WERI-Rb-1 (cell line): ENCODE measurements at regions not wholly inside any gene's neighbourhood (a gene's known extent, or its start where the extent isn't known, plus 50 kb on each side); places are given as distances from the start of the nearest gene placed in this dataset.

ENCODE experiments used
- DNase-seq: peaks from one replicate; pipeline ENCODE4 v3.0.0-alpha.2; 2020
- H3K27ac ChIP-seq: fragments of 250-450 bp; sonication (Bioruptor Pico); 2 replicates; pipeline ENCODE4 v1.5.1; 2020; ENCODE audit warnings: mild to moderate bottlenecking, moderate library complexity
- H3K27me3 ChIP-seq: fragments of 250-450 bp; sonication (Bioruptor Pico); 2 replicates; pipeline ENCODE4 v1.5.1; 2021; ENCODE audit warnings: mild to moderate bottlenecking, low read depth, moderate library complexity; ENCODE audit not compliant: insufficient read depth, severe bottlenecking
- H3K36me3 ChIP-seq: fragments of 250-450 bp; sonication (Bioruptor Pico); 2 replicates; pipeline ENCODE4 v1.5.1; 2020; ENCODE audit warnings: mild to moderate bottlenecking, moderate library complexity
- H3K4me3 ChIP-seq: 2 replicates; pipeline ENCODE4 v1.5.1; 2011; ENCODE audit warnings: low read depth, mild to moderate bottlenecking, control low read depth, low read length
- H3K9me3 ChIP-seq: fragments of 250-450 bp; sonication (Bioruptor Pico); 2 replicates; pipeline ENCODE4 v1.5.1; 2021; ENCODE audit warnings: mild to moderate bottlenecking, moderate library complexity; ENCODE audit not compliant: severe bottlenecking
- TF ChIP-seq, protein P1 (sequence below): IDR thresholded peaks from 2 replicates; pipeline ENCODE4 v1.5.1; 2011; ENCODE audit warnings: low read depth, mild to moderate bottlenecking, control low read depth, inconsistent platforms, low read length

GRCh38 chr9:3687145-3687544, 161.3 kb upstream of the RFX3 start:
- TF ChIP-seq, protein P1, sequence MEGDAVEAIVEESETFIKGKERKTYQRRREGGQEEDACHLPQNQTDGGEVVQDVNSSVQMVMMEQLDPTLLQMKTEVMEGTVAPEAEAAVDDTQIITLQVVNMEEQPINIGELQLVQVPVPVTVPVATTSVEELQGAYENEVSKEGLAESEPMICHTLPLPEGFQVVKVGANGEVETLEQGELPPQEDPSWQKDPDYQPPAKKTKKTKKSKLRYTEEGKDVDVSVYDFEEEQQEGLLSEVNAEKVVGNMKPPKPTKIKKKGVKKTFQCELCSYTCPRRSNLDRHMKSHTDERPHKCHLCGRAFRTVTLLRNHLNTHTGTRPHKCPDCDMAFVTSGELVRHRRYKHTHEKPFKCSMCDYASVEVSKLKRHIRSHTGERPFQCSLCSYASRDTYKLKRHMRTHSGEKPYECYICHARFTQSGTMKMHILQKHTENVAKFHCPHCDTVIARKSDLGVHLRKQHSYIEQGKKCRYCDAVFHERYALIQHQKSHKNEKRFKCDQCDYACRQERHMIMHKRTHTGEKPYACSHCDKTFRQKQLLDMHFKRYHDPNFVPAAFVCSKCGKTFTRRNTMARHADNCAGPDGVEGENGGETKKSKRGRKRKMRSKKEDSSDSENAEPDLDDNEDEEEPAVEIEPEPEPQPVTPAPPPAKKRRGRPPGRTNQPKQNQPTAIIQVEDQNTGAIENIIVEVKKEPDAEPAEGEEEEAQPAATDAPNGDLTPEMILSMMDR = no peak
- Histone ChIP-seq H3K27me3 (peaks cover 5% of the 10 kb centered on the region), H3K36me3 (no peaks in the 10 kb centered on the region), H3K4me3 (no peak overlapping the region), H3K27ac (no peak overlapping the region), H3K9me3 (no peaks in the 10 kb centered on the region)
- DNase-seq = no peak

DNA sequence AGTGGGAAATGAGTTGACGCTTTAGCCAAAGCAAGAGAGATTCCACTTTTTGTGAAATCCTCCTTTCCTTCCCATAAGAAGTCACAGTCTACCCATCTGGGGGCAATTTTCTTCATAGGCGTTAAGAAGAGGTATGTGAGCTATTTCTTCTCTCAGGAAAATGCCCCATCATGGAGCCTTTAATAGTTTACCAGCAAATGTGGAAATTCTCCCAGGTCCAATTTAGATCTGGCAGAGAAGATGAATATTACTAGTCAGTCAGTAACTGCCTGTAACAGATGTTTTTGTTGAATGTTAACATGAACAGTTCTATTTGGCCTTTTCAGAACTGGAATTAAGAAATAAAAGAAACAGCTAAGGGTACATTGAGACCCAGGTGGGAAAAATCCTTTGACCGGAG, 156.4 kb upstream of the RFX3 start:
- Histone ChIP-seq H3K36me3 (no peaks in the 10 kb centered on the region), H3K27me3 (peaks cover 5% of the 10 kb centered on the region), H3K9me3 (no peaks in the 10 kb centered on the region), H3K27ac (no peak overlapping the region), H3K4me3 (no peak overlapping the region)
- TF ChIP-seq, protein P1 = no peak
- DNase-seq = no peak

GRCh38 chr9:3677541-3677940, 151.7 kb upstream of the RFX3 start:
- H3K27me3 ChIP-seq = peaks cover 4% of the 10 kb centered on the region
- H3K27ac ChIP-seq = no peak overlapping the region
- TF ChIP-seq, protein P1 = no peak
- no peak overlapping the region for H3K4me3 ChIP-seq
- H3K9me3 ChIP-seq = no peaks in the 10 kb centered on the region
- H3K36me3 ChIP-seq = no peaks in the 10 kb centered on the region
- DNase-seq = no peak

DNA sequence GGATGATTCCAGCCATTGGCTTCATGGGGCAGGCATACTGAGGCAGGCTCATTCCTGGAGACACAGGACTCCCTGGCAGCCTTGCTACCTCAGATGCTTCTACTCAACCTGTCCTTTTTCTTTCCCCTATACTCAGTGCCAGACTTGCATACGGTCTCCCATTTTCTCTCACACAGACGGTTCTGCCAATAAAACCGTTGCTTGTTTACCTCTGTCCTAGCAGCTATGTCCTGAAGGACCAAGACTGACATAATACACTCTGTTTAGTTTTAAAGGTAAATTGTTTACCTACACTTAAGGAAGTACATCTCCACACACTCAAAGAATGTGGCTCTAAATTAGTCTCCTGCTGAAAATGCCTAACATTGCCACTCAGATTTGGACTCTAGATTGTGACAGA, 151.0 kb upstream of the RFX3 start:
- Histone ChIP-seq H3K36me3 (no peaks in the 10 kb centered on the region), H3K27ac (no peak overlapping the region), H3K9me3 (no peaks in the 10 kb centered on the region), H3K4me3 (no peak overlapping the region), H3K27me3 (no peaks in the 10 kb centered on the region)
- TF ChIP-seq, protein P1 = no peak
- no peak for DNase-seq

GRCh38 chr9:3675946-3676345, 150.1 kb upstream of the RFX3 start:
- Histone ChIP-seq H3K36me3 (no peaks in the 10 kb centered on the region), H3K27me3 (no peaks in the 10 kb centered on the region), H3K9me3 (no peaks in the 10 kb centered on the region), H3K27ac (no peak overlapping the region), H3K4me3 (no peak overlapping the region)
- no peak for DNase-seq
- TF ChIP-seq, protein P1 = no peak

GRCh38 chr9:3674561-3674960, 148.8 kb upstream of the RFX3 start:
- no peak for DNase-seq
- no peaks in the 10 kb centered on the region for H3K27me3 ChIP-seq
- TF ChIP-seq, protein P1 = no peak
- no peak overlapping the region for H3K27ac ChIP-seq
- H3K4me3 ChIP-seq = no peak overlapping the region
- H3K36me3 ChIP-seq = no peaks in the 10 kb centered on the region
- H3K9me3 ChIP-seq = no peaks in the 10 kb centered on the region
